PFSK-1 (cell line): ENCODE measurements at regions not wholly inside any gene's neighbourhood (a gene's known extent, or its start where the extent isn't known, plus 50 kb on each side); places are given as distances from the start of the nearest gene placed in this dataset.

Source experiments
- FOXP2 ChIP-seq: optimal IDR thresholded peaks from 2 replicates; pipeline ENCODE3; 2011; ENCODE audit warnings: borderline replicate concordance, control low read depth, inconsistent platforms; ENCODE audit not compliant: insufficient read depth; ENCODE audit errors: extremely low read length, extremely low read depth
- POLR2AphosphoS5 ChIP-seq: IDR thresholded peaks from 2 replicates; pipeline ENCODE4 v1.6.1; 2012; ENCODE audit warnings: low read depth, mild to moderate bottlenecking, control low read depth, low read length, moderate library complexity
- REST ChIP-seq, 2 experiments: IDR thresholded peaks; 2 replicates each; pipeline versions ENCODE4 v1.6.1 to v1.8.0; 2011 to 2012; ENCODE audit warnings: low read depth in 2 of 2, low read length in 2 of 2, control low read depth in 1 of 2, inconsistent platforms in 1 of 2, mild to moderate bottlenecking in 1 of 2, moderate library complexity in 1 of 2; ENCODE audit not compliant: insufficient read depth in 1 of 2
- SIN3A ChIP-seq: IDR thresholded peaks from 2 replicates; pipeline ENCODE4 v1.6.1; 2012; ENCODE audit warnings: mild to moderate bottlenecking, low read length, moderate library complexity, borderline replicate concordance; ENCODE audit not compliant: insufficient read depth
- TAF1 ChIP-seq: IDR thresholded peaks from 2 replicates; pipeline ENCODE4 v1.6.1; 2012; ENCODE audit warnings: low read length, control low read depth, borderline replicate concordance; ENCODE audit not compliant: insufficient read depth

GRCh38 chr7:115178835-115179234 is 256.9 kb downstream of the MDFIC start:
- TF ChIP-seq TAF1, result no peak

GRCh38 chr7:115177823-115178222 is 255.9 kb downstream of the MDFIC start:
- no peak for TF ChIP-seq TAF1
- no peak for TF ChIP-seq POLR2AphosphoS5
- no peak for TF ChIP-seq SIN3A
- no peak for TF ChIP-seq REST (IDR thresholded peaks at IDR 0.05; ENCODE audit: insufficient read depth in 1 of 2, low read depth in 2 of 2, low read length in 2 of 2)
- no peak for TF ChIP-seq FOXP2

- no peak for TF ChIP-seq POLR2AphosphoS5
- TF ChIP-seq REST (IDR thresholded peaks at IDR 0.05; ENCODE audit: insufficient read depth in 1 of 2, low read depth in 2 of 2, low read length in 2 of 2), result no peak
- TF ChIP-seq FOXP2, result no peak
- no peak for TF ChIP-seq TAF1
- no peak for TF ChIP-seq SIN3A
Observed at GRCh38 chr7:115177103-115177502, 255.2 kb downstream of the MDFIC start.

GRCh38 chr7:115153769-115154477 is 232.0 kb downstream of the MDFIC start:
- TF ChIP-seq TAF1 (no peak), REST (IDR thresholded peaks at IDR 0.05; ENCODE audit: insufficient read depth in 1 of 2, low read depth in 2 of 2, low read length in 2 of 2) (no peak), FOXP2 (no peak), SIN3A (no peak), POLR2AphosphoS5 (no peak)

GRCh38 chr7:115153176-115153575 is 231.3 kb downstream of the MDFIC start:
- TF ChIP-seq TAF1 (no peak), FOXP2 (no peak), POLR2AphosphoS5 (no peak), SIN3A (no peak), REST (IDR thresholded peaks at IDR 0.05; ENCODE audit: insufficient read depth in 1 of 2, low read depth in 2 of 2, low read length in 2 of 2) (no peak)
